Sigmoid colon (tissue), 6 donors: ENCODE measurements at regions not wholly inside any gene's neighbourhood (a gene's known extent, or its start where the extent isn't known, plus 50 kb on each side); places are given as distances from the start of the nearest gene placed in this dataset.

Experiments used
- DNase-seq: peaks from one replicate; pipeline ENCODE4 v3.0.0-alpha.2; 2019
- H3K27ac ChIP-seq, 4 donors: fragments of 200-600 bp; sonication (generic); one replicate each; pipeline ENCODE4 v1.5.1; 2016 to 2019; ENCODE audit warnings: mild to moderate bottlenecking in 1 of 4
- H3K27me3 ChIP-seq, 3 donors: fragments of 200-600 bp; sonication (generic); one replicate each; pipeline ENCODE4 v1.5.1; 2019; ENCODE audit warnings: mild to moderate bottlenecking in 1 of 3
- H3K36me3 ChIP-seq, 4 donors: fragments of 200-600 bp; sonication (generic); one replicate each; pipeline ENCODE4 v1.5.1; 2016 to 2019
- H3K4me1 ChIP-seq, 4 donors: fragments of 200-600 bp; sonication (generic); one replicate each; pipeline ENCODE4 v1.5.1; 2017 to 2019
- H3K4me3 ChIP-seq, 4 donors: fragments of 200-600 bp; sonication (generic); one replicate each; pipeline ENCODE4 v1.5.1; 2017 to 2019; ENCODE audit warnings: mild to moderate bottlenecking in 2 of 4, moderate library complexity in 1 of 4
- H3K9me3 ChIP-seq, 4 donors: fragments of 200-600 bp in 3 of 4; sonication (generic) in 3 of 4; one replicate each; pipeline versions ENCODE4 v1.5.1 to v1.6.1; 2013 to 2019
- CTCF ChIP-seq, 4 experiments: fragments of 450-650 bp in 3 of 4; fragments of 200-600 bp in 1 of 4; IDR thresholded peaks; one replicate each; pipeline ENCODE4 v1.5.1; 2016 to 2019; ENCODE audit warnings: antibody characterized with exemption in 4 of 4, mild to moderate bottlenecking in 3 of 4, moderate library complexity in 2 of 4
- EP300 ChIP-seq, 4 donors: sonication (generic); formaldehyde crosslinking; IDR thresholded peaks; one replicate each; pipeline ENCODE4 v1.6.1; 2017; ENCODE audit warnings: antibody characterized with exemption in 4 of 4
- POLR2A ChIP-seq, 2 donors: fragments of 450-650 bp; IDR thresholded peaks; one replicate each; pipeline ENCODE4 v1.6.1; 2016; ENCODE audit warnings: antibody characterized with exemption in 2 of 2, mild to moderate bottlenecking in 2 of 2, moderate library complexity in 2 of 2
- POLR2AphosphoS5 ChIP-seq, 4 donors: sonication (generic); formaldehyde crosslinking; IDR thresholded peaks; one replicate each; pipeline ENCODE4 v1.6.1; 2017; ENCODE audit warnings: antibody characterized with exemption in 4 of 4
- WGBS, 2 donors: extraction: QIAGEN DNeasy Blood & Tissue Kit; methylation state at CpG; one replicate each; pipeline ENCODE4 v1.1.7; 2013; 5-methylcytosine and 5-hydroxymethylcytosine counted together
- intact Hi-C: fragments of 100-400 bp; cut with DNase I; formaldehyde crosslinking; loops from one replicate; pipeline ENCODE4 v1.15.1; 2023
- donor health status: healthy with polysubstance abuse.
- donor health status: healthy.

GRCh38 chr2:104936527-104936926 lies 82.6 kb downstream of the POU3F3 start:
- intact Hi-C loops = no loop called here
- Histone ChIP-seq H3K27ac (no peak overlapping the region), H3K4me3 (no peak overlapping the region), H3K4me1 (no peaks in the 10 kb centered on the region), H3K27me3 (no peaks in the 10 kb centered on the region), H3K36me3 (no peaks in the 10 kb centered on the region), H3K9me3 (no peaks in the 10 kb centered on the region)
- no peak for TF ChIP-seq POLR2A (IDR thresholded peaks at IDR 0.05)
- no peak for TF ChIP-seq CTCF (IDR thresholded peaks at IDR 0.05)
- TF ChIP-seq EP300 (IDR thresholded peaks at IDR 0.05) = no peak
- TF ChIP-seq POLR2AphosphoS5 (IDR thresholded peaks at IDR 0.05) = no peak
- DNase-seq = no peak
- WGBS, 2 donors = 44 to 64% methylated on average over 4 of the region's 4 CpGs

GRCh38 chr2:104938231-104938941 lies 84.5 kb downstream of the POU3F3 start:
- Histone ChIP-seq H3K4me1 (no peaks in the 10 kb centered on the region), H3K27me3 (no peaks in the 10 kb centered on the region), H3K4me3 (no peak overlapping the region), H3K36me3 (no peaks in the 10 kb centered on the region), H3K9me3 (no peaks in the 10 kb centered on the region), H3K27ac (no peak overlapping the region)
- TF ChIP-seq POLR2A (IDR thresholded peaks at IDR 0.05) (no peak), EP300 (IDR thresholded peaks at IDR 0.05) (no peak), POLR2AphosphoS5 (IDR thresholded peaks at IDR 0.05) (no peak), CTCF (IDR thresholded peaks at IDR 0.05) (no peak)
- intact Hi-C loops = no loop called here
- WGBS, 2 donors = 61 to 91% methylated on average over 10 of the region's 10 CpGs
- DNase-seq = no peak

- WGBS, 2 donors = 39 to 65% methylated on average over 11 of the region's 11 CpGs
- Histone ChIP-seq H3K4me3 (no peak overlapping the region), H3K27me3 (no peaks in the 10 kb centered on the region), H3K36me3 (no peaks in the 10 kb centered on the region), H3K27ac (no peak overlapping the region), H3K4me1 (no peaks in the 10 kb centered on the region), H3K9me3 (no peaks in the 10 kb centered on the region)
- no peak for DNase-seq
- intact Hi-C loops = no loop called here
- TF ChIP-seq POLR2A (IDR thresholded peaks at IDR 0.05) (no peak), CTCF (IDR thresholded peaks at IDR 0.05) (no peak), EP300 (IDR thresholded peaks at IDR 0.05) (no peak), POLR2AphosphoS5 (IDR thresholded peaks at IDR 0.05) (no peak)
Observed at GRCh38 chr2:104939570-104940217, 85.8 kb downstream of the POU3F3 start.

- H3K4me1 ChIP-seq = no peaks in the 10 kb centered on the region
- H3K27me3 ChIP-seq = peaks cover 0 to 28% (median 0%) of the 10 kb centered on the region in 3 donors
- TF ChIP-seq EP300 (IDR thresholded peaks at IDR 0.05) (no peak), CTCF (IDR thresholded peaks at IDR 0.05) (peak in 3 of 4 experiments; percentile 18 to 35 (median 32)), POLR2AphosphoS5 (IDR thresholded peaks at IDR 0.05) (no peak), POLR2A (IDR thresholded peaks at IDR 0.05) (no peak)
- DNase-seq = no peak
- WGBS, 2 donors = 56 to 66% methylated on average over 1 of the region's 1 CpG
- no peaks in the 10 kb centered on the region for H3K9me3 ChIP-seq
- H3K27ac ChIP-seq = no peak overlapping the region
- no peak overlapping the region for H3K4me3 ChIP-seq
- intact Hi-C loops = no loop called here
- no peaks in the 10 kb centered on the region for H3K36me3 ChIP-seq
Observed at GRCh38 chr2:104944495-104944894, 90.6 kb downstream of the POU3F3 start.
